ENCODE measurements at regions not wholly inside any gene's neighbourhood (a gene's known extent, or its start where the extent isn't known, plus 50 kb on each side); places are given as distances from the start of the nearest gene placed in this dataset.
"Not testable (repeated sequence)": the region's sequence is repeated elsewhere in the genome, so short reads cannot be mapped to it uniquely, and the experiment has no call there.

DNA sequence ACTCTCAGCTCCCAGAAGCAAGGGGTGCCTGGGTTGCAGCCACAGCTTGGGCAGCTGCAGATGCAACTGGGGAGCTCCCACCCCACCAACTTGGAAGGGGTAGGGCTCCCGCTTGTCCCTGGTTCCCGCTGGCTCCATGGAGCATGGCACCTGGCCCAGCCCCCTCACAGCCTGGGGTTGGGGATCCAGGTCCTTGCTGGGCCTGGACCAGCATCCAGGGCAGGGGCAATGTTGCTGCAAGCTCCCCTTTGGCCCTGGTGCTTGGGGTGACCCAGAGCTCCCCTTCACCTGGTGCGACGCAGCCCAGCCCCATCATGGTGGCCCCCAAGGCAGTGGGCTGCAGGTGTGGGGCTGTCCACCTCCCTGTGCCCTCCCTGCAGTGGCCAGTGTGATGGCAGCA lies 99.6 kb upstream of the FRMD4B start:
- no peak for DNase-seq (ENCODE audit: low read depth)

DNA sequence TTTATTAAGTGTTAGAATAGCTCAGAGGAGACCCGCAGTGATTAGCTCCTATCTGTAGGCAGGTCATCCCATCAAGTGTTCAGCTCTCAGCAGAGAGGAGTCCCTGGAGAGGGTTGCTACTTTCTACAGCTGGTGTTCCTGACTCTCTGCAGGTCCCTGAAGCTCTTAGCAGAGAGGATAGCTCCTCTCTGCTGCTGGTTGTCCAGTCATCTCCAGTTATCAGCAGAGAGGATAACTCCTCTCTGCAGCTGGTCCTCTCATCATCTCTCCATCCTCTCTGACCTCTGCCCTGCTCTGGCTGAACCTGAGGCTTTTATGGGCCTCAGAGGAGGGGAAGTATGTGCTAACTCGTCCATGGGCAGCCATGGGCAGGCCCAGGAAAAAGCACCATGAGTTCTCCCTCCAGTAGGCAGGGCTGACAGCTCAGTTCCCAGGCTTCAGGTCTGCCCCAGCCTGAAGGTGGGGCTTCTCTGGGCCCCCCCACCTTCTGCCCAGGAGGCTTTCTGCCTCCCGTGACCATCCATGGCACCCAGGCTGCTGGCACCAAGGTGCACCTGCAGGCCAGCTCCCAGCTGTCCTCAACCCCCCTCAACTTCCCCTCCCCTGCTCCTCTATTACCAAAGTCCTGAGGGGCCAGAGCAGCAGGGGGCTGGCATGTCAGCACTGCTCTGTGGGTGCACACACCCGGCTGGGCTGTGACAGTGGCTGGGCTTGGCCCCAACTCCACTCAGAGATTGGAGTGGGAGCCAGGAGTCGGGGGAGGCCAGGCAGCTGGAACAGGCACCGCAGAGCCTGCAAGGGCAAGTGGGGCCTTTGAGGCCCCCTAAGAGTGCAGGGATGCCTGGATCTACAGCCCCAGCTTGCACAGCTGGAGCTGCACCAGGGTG lies 98.9 kb upstream of the FRMD4B start:
- DNase-seq (ENCODE audit: low read depth) = no peak

DNA sequence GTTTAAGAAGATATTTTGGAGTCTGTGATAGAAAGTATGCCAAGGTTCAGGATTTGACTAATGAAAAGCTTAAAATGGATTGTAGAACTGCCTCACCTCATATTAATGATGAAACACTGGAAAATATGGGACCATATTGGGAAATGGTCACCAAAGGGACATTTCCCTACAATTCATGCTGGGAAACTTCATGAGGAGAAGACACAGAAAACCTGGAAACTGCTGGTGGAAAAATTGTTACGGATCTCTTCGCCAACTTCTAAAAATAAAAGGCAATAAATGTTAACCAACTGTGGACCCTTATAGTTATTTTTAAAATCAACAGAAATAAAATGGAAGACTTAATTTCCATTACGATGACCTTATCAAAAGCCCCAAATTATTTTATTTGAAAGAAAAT lies 97.6 kb upstream of the FRMD4B start:
- DNase-seq (ENCODE audit: low read depth) = no peak

DNA sequence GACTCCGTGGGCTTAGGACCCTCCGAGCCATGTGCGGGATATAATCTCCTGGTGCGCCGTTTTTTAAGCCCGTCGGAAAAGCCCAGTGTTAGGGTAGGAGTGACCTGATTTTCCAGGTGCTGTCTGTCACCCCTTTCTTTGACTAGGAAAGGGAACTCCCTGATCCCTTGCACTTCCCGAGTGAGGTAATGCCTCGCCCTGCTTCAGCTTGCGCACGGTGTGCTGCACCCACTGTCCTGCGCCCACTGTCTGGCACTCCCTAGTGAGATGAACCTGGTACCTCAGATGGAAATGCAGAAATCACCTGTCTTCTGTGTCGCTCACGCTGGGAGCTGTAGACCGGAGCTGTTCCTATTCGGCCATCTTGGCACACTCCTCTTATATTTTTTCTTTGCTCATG lies 95.1 kb upstream of the FRMD4B start:
- not testable (repeated sequence) for DNase-seq (ENCODE audit: low read depth)

DNA sequence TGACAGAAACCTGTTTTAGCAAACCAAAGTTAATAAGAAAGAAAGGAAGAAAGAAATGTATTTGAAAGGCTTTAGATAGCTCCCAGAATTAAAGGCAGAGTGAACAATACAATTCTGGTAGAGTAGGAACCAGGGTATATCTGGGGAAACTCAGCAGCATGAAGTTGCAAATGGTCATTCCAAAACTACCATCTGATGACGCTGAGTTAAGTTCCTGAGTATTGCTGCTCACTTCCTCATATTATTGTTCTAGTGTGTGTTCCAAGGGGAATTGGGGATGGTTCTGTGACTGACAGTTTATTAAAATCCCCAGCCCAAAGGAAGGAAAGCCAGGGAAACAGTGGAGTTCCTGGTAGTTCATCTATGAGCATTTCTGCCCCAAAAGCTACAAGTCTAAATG lies 88.3 kb upstream of the FRMD4B start:
- no peak for DNase-seq (ENCODE audit: low read depth)

DNA sequence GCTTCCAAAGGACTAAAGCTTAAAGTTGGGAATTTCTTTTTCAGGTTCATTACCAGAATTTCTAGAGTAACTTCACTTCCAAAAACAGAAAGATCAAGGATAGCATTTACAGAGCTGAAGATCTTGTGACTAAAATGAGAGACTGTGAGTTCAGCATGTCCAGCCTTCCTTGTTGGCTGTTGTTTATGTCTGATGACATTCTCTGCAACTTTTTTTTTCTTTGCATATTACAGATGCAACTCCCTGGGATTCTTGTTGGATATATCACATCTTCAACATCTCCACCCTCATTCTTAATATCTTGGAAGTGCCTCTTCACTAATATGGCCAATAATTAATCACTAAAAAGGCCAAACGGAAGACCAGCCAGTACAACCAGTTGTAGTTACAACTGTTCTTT lies 86.2 kb upstream of the FRMD4B start:
- DNase-seq (ENCODE audit: low read depth) = no peak

DNA sequence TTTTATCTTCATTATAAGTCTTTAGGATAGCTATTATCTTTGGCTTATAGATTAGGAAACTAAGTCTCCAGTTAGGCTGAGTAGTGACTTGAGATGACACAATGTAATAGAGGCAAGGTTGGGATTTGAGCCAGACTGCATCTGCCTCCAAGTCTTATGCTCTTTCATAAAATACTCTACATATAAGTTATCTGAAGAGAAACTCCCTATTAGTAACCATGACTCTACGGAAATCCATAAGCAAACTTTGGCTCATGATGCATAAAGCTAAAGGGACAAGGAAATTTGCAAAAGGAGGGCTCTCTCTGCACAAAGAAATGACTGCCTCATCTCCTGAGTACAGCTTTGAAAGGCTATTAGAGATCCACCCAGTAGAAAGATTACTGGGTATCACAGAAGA lies 77.6 kb upstream of the FRMD4B start:
- DNase-seq (ENCODE audit: low read depth) = no peak

DNA sequence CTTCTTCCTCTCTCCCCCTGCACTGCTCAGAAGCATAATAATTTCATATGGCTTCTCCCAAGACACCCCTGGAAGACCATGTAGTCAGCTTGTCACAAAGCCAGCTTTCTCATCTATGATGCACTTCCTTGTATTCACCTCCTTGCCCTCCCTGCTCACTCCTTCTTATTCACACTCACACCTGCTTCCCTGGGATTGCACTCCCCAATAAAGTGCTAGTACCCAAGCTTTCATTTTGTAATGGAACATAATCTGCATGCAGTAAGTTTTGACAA lies 76.9 kb upstream of the FRMD4B start:
- no peak for DNase-seq (ENCODE audit: low read depth)

DNA sequence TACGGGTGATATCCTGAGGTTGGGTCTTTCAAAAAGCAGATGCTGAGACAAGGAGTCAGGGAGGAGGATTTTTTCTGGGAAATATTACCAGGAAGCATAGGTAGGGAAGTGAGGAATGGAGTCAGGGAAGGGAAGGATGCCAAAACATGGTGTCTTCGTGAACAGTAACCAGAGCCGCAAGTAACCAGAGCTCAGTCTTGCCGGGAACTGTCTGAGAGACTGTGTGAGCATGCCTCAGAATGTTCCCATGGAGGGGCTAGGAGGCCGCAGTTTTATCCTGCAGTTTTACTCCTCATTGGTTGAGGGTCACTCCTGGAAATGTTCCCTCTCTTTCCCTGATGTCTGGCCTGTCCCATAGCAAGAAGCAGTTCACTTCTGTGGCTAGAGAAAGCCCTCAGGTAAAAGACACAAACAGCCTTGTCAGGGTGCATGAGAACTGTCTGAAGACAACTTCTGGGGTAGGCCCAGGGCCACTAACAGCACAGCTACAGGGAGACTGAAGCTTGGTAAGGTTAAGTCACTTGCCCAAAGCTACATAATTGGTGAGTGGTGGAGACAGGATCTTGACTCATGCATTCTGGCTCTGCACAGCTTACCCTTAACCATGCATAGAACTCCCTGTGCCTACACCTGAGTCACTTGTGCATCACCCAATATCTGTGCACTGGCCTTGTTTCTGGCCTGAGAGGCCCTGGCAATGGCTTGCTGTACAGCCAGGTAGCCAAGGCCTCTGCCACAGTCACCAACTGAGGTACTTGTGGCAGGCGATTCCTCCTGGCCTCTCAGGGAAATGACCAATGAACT lies 76.3 kb upstream of the FRMD4B start:
- no peak for DNase-seq (ENCODE audit: low read depth)

DNA sequence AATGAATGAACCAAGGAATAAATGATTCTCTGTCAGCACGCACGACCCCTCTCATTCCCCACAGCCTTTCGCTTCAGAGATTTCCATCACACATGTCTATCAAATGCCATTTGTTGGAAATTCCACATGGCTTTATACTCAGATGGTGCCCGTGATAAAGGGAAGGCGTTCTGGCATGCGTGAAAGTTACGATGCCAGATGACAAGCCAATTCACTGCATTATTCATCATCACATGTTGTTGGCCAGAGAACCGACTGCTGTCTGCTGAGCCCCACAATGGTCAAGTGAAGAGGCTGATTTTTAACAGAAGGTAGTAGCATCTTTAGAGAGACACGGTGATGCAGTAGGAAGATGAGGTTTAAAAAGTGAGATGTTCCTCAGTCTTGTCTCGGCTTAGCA lies 74.1 kb upstream of the FRMD4B start:
- DNase-seq (ENCODE audit: low read depth) = no peak

DNA sequence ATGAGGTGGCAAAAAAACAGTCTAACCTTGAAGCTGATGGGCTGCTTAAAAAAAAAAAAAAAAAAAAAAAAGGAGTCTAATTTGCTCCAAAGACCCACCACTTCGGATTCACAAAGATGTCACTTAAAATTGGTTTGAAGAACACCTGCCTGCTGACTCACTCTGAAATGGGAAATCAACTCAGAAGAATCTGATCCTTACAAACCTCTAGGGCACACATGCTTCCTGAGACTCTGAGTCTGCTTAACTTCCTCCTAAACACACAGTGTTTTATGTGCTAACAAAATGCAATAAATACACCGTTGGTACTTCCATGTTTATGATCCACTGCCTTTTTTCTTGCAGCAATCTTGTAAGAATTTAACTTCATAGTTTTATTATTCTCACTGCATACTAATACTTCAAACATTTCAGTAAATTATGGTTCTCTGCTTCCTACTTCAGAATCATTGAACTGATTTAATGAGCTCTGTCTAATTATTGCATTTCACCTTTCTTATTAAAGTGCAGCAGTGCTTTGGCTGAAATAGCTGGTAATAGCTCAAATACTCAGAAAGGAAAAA lies 73.0 kb upstream of the FRMD4B start:
- DNase-seq (ENCODE audit: low read depth) = no peak

DNA sequence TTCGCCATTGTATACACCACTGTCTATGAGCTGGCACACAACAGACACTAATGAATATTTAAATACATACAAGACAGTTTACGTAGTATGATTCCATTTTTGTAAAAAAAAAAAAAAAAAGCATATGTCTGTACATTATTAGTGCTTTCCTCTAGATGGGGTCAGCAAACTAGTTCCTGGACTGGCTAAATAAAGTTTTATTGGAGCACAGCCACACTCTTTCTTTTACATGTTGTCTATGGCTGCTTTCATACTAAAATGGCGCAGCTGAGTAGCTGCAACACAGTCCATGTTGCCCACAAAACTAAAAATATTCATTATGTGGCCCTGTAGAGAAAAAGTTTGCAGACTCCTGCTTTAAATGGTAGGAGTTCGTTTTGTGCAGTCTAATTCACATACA lies 70.7 kb upstream of the FRMD4B start:
- DNase-seq (ENCODE audit: low read depth) = no peak

DNA sequence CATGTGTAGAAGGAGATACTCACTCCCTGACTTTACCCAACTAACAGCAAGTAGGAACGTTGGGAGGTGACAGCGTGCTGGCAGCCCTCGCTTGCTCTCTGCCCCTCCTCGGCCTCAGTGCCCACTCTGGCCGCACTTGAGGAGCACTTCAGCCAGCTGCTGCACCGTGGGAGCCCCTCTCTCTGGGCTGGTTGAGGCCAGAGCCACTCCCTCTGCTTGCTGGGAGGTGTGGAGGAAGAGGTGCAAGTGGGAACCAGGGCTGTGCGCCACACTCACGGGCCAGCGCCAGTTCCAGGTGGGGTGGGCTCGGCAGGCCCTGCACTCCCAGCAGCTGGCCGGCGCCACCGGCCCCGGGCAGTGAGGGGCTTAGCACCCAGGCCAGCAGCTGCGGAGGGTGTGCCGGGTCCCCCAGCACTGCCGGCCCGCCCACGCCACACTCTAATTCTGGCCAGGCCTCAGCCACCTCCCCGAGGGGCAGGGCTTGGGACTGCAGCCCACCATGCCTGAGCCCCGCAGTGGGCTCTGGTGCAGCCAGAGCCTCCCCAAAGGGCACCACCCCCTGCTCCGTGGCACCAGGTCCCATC lies 68.4 kb upstream of the FRMD4B start:
- no peak for DNase-seq (ENCODE audit: low read depth)

DNA sequence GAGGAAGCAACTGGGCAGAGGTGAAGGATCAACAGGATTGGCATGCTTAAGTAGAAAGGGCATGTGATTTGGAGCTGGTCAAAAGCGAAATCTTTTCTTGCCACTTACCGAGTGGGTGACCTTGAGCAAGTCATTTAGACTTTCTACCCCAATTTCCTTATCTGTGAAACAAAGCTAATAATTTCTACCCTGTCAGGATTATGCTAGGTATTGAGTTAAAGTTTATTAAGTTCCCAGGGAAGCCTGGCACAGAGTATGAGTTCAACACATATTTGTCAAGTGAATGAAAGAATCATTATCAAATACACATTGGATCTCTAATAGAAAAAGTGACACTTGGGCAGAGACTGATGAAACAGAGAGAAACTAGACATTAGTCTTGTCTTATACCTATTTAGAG lies 66.4 kb upstream of the FRMD4B start:
- no peak for DNase-seq (ENCODE audit: low read depth)

DNA sequence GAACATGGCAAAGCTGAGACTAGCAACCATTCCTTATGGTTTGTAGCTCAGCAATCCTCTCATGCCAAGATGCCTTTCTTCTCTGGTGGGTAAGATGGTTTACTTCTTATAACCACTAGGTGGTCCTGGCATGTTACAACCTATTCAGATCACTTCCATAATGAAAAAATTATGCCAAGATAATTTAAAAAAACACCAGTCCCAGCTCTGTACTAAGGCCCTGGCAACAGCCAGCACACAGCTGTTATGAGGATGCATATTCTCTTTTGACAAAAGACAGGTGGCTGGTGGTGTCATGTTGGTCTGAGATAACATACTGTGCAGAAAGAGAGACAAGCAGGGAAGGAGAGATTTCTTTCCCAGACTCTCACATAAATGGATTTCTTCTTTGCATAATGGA lies 65.7 kb upstream of the FRMD4B start:
- DNase-seq (ENCODE audit: low read depth) = no peak

DNA sequence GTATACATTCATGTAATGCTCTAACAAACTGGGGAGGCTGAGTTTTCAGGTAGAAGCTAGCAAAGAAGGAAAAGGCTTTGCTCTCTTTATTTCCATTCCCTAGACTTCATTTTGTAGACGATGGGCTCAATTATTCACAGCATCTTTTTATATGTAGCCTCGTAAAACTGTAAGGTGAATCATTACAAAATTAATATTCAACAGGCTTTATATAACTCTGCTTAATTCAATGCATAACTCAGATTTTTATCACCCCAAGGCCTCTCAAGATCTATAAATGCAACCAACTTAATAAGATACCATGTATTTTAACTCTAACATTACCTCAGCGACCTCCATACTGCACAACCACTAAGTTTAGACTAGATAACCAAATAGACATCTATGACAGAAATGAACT lies 63.0 kb upstream of the FRMD4B start:
- no peak for DNase-seq (ENCODE audit: low read depth)

DNA sequence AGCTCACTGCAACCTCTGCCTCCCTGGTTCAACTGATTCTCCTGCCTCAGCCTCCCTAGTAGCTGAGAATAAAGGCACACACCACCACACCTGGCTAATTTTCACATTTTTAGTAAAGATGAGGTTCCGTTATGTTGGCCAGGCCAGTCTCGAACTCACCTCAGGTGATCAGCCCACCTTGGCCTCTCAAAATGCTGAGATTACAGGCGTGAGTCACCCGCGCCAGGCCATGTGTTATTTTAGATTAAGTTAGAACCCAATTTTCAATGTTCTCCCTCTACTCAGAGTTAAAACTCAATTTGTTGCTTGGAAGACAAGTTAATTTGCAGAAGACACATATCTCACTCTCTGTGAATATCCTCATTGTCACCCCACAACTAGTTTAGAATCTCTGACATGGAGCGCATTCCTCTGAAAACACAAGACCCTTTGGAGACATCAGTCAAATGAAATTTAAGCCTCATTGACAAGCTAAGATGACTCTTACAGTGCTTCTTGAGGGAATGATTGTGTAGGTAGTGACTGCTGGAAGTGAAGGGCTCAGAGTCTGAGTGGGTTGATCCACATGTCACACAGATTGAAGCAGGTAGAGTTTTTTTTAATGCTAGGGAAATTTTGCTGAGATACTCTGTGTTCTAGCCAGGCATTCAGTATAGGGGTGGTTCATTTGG lies 60.6 kb upstream of the FRMD4B start:
- DNase-seq (ENCODE audit: low read depth) = no peak

DNA sequence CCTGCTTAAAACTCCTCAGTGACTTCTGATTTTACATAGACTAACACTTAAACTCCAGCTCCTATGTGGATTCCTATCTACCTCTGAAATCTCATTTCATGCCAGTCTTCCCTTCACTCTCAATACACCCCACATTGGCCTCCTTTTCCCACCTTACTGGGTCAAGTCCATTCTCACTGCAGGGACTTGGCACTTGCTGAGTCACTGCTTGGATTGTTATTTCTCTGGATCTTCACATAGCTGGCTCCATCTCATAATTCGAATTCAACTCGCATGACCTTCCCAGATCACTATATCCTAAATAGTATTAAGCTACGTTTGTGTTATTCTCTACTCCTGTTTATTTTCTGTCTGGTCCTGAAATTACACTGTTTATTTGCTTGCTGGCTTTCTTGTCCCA lies 59.6 kb upstream of the FRMD4B start:
- no peak for DNase-seq (ENCODE audit: low read depth)

DNA sequence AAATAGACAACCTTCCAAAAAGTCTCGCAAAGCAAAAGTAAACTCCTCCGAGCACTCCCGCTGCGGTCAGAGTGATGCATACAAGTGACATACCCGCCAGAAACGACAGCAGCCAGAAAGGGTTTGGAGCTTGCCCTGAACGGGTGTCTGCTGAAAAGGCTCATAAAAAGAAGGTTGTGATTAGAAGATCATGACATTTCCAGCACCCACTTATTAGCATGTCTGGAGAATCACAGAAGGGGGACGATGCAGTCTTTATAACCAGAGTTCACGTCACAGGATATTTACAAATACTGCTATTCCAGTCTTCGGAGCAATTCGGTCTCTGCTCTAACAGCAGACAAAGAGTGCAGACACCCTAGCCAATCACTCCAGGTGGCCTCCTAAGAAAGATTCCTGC lies 59.1 kb upstream of the FRMD4B start:
- no peak for DNase-seq (ENCODE audit: low read depth)

DNA sequence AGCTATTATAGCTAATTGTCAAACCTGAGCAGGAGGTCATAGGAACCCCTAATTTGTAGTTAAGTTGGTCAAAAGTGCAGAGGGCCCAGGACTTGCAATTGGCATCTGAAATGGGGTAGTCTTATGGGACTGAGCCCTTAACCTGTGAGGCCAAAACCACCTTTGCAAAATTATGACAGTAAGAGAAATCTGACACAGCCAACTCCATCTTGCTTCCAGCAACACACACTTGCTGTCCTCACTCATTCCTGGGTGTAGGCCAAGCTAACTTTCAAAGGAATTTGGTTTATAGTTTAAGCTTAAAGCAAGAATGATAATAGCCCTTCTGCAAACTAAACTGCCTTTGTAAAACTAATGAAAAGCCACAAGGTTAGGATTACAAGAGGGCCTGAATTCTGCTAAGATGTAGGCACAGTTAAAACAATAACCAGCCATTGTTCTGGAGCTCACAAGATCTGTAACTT lies 57.6 kb upstream of the FRMD4B start:
- no peak for DNase-seq (ENCODE audit: low read depth)

DNA sequence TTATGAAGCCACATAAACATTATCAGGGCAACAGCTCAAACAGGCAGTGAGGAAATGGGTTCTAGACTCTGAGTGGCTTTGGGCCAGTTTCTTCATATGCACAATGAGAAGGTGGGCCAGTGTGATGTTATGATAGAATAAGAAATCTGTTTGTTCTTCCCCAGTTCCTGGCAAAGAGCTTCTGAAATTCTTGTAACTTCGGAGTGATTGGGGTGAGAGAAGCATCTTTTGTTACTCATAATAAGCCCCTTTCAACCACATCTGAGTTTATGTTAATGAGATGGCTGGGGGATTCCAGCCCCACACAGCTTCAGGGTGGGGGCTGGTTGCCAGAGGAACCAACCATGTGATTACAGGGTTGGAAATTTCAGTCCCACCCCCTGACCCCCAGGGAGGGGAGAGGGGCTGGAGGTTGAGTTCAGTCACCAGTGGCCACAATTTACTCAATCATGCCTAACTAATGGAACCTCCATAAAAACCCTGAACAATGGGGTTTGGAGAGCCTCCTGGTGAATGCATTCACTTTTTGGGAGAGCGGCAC lies 57.0 kb upstream of the FRMD4B start:
- DNase-seq (ENCODE audit: low read depth) = no peak

DNA sequence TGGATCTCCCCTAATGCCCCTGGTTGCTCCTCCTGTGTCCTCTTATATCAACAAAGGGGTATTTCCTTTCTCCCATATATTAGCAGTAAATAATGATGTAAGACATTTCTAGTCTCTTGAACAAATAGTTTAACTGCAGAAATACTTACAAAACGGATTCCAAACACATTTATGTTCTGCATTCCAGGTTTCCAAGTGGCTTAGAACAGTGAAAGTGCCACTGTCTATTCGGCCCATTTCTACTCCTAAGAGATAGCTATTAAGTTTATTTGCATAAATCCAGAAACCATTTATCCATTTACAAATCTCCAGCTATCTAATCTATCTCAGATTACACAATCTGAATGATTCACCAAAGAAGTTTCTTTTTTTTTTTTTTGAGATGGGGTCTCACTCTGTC lies 55.8 kb upstream of the FRMD4B start:
- no peak for DNase-seq (ENCODE audit: low read depth)
